ENCODE measurements at regions not wholly inside any gene's neighbourhood (a gene's known extent, or its start where the extent isn't known, plus 50 kb on each side); places are given as distances from the start of the nearest gene placed in this dataset.

- in situ Hi-C loops (cut with MboI; ENCODE audit: low pct_unique_long_range_greater_than_20kb, low sequenced_read_pairs, unreplicated experiment): no loop called here
- no peak for TF ChIP-seq CTCF (IDR thresholded peaks at IDR 0.05; ENCODE audit: extremely low read depth, insufficient read depth, missing control alignments)
- DNase-seq (ENCODE audit: low spot score): no peak
Observed at GRCh38 chr5:106303911-106304310, 1366.8 kb downstream of the EFNA5 start.

GRCh38 chr5:106292654-106293053 lies 1378.1 kb downstream of the EFNA5 start:
- TF ChIP-seq CTCF (IDR thresholded peaks at IDR 0.05; ENCODE audit: extremely low read depth, insufficient read depth, missing control alignments): no peak
- in situ Hi-C loops (cut with MboI; ENCODE audit: low pct_unique_long_range_greater_than_20kb, low sequenced_read_pairs, unreplicated experiment): no loop called here
- no peak for DNase-seq (ENCODE audit: low spot score)

- TF ChIP-seq CTCF (IDR thresholded peaks at IDR 0.05; ENCODE audit: extremely low read depth, insufficient read depth, missing control alignments): no peak
- DNase-seq (ENCODE audit: low spot score): no peak
- in situ Hi-C loops (cut with MboI; ENCODE audit: low pct_unique_long_range_greater_than_20kb, low sequenced_read_pairs, unreplicated experiment): no loop called here
Observed at GRCh38 chr5:106290841-106291240, 1379.9 kb downstream of the EFNA5 start.

GRCh38 chr5:106288979-106289378 lies 1381.8 kb downstream of the EFNA5 start:
- no peak for TF ChIP-seq CTCF (IDR thresholded peaks at IDR 0.05; ENCODE audit: extremely low read depth, insufficient read depth, missing control alignments)
- in situ Hi-C loops (cut with MboI; ENCODE audit: low pct_unique_long_range_greater_than_20kb, low sequenced_read_pairs, unreplicated experiment): no loop called here
- no peak for DNase-seq (ENCODE audit: low spot score)

GRCh38 chr5:106277540-106278096 lies 1393.1 kb downstream of the EFNA5 start:
- no peak for TF ChIP-seq CTCF (IDR thresholded peaks at IDR 0.05; ENCODE audit: extremely low read depth, insufficient read depth, missing control alignments)
- in situ Hi-C loops (cut with MboI; ENCODE audit: low pct_unique_long_range_greater_than_20kb, low sequenced_read_pairs, unreplicated experiment): no loop called here
- DNase-seq (ENCODE audit: low spot score): no peak

- in situ Hi-C loops (cut with MboI; ENCODE audit: low pct_unique_long_range_greater_than_20kb, low sequenced_read_pairs, unreplicated experiment): no loop called here
- TF ChIP-seq CTCF (IDR thresholded peaks at IDR 0.05; ENCODE audit: extremely low read depth, insufficient read depth, missing control alignments): peak; percentile 43
- no peak for DNase-seq (ENCODE audit: low spot score)
Observed at GRCh38 chr5:106269252-106269843, 1401.4 kb downstream of the EFNA5 start.
